ENCODE measurements at regions not wholly inside any gene's neighbourhood (a gene's known extent, or its start where the extent isn't known, plus 50 kb on each side); places are given as distances from the start of the nearest gene placed in this dataset.
"Not testable (repeated sequence)": the region's sequence is repeated elsewhere in the genome, so short reads cannot be mapped to it uniquely, and the experiment has no call there.

DNA sequence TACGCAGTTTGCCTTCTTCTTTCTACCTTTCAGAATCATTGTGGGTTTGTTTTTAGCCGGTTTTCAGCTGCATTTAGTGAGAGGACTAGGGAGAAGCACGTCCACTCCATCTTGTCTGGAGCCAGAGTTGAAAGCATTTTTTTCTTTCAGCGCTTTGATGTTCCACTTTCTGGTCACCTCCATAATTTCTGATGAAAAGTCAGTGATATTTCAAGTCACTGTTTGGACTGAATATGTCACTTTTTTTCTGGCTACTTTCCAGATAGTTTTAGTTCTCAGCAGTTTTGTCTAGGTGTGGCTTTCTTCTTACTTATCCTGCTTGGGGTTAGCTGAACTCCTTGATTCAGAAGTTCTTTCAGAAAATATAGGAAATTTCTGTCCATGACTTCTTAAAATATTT is 123.9 kb upstream of the IER5L start:
- no peak for DNase-seq

DNA sequence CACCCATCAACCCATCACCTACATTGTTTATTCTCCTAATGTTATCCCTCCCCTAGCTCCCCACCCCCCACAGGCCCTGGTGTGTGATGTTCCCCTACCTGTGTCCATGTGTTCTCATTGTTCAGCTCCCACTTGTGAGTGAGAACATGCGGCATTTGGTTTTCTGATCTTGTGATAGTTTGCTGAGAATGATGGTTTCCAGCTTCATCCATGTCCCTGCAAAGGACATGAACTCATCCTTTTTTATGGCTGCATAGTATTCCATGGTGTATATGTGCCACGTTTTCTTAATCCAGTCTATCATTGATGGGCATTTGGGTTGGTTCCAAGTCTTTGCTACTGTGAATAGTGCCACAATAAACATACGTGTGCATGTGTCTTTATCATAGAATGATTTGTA is 118.1 kb upstream of the IER5L start:
- DNase-seq = not testable (repeated sequence)

DNA sequence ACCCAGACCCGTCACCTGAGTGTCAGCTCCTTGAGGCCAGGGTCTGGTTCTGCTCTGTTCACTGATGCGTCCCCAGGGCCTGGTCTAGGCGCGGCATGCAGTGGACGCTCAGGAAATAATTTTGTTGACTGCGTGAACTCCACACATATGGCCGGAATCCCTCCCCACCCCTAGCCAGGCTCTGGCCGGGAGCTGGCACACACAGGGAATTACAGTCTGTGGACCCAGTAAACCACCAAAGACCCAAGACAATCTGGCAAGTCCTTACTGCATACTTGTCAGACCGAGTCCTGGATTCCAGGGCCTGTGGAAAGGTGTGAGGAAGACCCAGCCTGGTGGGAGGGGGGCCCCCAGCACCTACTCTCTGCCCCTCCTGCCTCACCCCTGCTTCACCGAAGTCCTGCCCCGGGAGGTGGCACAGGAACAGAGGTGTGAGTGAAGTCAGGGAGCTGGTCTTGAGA is 113.0 kb upstream of the IER5L start:
- no peak for DNase-seq

DNA sequence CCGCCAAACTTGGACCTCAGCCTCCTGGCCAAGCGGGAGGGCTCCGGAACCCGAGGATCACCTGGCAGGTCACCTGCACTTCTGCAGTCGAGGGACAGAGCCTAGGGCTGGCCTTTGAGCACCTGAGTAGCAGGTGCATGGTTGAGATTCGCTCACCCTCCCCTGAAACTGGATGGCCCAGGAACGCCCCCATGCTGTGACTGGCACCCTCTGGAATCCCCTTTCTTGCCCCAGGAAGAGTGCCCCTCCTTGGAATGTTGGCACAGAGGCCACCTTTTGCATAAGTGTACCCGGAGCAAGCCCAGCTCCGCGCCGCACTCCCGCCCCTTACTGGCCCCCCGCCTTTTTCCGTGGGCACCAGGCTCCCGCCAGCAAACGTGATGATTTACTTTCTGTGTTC is 112.5 kb upstream of the IER5L start:
- no peak for DNase-seq

DNA sequence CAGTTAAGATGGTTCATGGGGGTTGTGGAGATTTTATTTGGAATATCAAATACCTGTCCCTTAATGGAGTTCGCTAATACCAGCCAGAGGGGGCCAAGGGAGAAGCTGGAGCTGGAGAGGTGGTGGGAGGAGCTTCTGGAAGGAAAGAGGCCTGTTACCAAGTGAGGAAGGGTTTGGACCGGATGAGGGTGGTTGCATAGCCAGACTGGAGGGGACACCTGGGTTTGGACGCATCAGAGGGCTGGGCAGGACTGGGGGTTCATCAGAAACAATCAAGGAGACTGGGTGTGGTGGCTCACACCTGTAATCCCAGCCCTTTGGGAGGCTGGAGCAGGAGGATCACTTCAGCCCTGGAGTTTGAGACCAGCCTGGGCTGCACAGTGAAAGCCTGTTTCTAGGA is 111.8 kb upstream of the IER5L start:
- no peak for DNase-seq

DNA sequence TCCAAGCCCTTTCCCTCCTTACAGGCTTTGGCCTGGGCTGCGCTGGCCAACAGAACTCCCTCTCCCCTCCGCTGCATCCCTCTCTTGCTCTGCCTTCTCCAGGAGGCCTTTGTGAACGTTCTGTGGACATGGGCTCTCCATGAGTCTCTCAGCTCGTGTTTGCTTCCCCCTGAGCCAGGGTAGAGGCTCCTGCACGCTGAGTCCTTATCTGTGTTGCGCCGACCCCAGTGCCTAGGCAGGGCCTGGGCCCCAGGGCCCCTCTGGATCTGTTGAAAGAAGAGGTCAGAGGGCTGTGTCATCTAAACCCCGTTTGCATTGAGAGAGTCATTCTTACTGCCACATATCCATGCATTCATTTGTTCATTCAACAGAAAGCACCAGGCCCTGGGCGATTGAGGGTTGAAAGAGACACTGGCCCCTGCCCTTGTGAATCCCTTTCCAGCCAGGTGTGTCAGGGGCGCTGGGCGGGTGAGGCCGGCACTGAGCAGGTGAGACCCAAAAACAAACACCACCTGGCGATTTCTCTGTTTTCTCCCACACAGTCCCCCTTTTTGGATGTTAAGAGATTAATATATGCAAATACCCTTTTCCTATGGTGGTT is 111.2 kb upstream of the IER5L start:
- no peak for DNase-seq

DNA sequence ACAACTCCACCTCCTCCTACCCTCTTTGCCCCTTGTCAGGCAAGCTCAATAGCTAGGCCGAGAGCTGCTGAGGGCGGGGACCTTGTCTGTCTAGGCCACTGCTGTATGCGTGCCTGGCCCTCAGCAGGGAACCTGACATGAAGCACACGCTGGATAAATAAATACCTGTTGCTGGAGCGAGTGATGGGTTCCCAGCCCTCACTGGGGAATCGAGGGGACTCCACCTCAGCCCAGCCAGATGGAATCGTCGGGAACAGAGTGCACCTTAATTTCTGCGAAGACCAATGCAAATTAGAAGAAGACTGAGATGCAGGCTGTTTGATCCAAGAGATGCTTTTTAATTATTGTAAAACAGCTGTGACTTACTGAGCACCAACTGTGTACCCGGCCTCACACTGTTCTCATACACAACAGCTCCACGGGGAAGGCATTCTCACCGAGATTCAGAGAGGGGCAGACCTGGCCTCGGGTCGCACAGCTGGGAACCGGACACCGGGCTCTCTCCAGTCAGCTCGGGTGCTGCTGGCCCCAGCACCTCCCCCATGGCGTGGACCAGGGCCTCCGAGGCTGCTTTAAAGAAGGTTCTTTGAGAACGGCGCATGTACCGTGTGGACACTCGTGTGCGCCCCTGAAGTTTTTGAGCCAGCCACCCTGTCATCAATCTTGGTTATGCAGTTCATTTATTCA is 109.7 kb upstream of the IER5L start:
- DNase-seq = no peak

DNA sequence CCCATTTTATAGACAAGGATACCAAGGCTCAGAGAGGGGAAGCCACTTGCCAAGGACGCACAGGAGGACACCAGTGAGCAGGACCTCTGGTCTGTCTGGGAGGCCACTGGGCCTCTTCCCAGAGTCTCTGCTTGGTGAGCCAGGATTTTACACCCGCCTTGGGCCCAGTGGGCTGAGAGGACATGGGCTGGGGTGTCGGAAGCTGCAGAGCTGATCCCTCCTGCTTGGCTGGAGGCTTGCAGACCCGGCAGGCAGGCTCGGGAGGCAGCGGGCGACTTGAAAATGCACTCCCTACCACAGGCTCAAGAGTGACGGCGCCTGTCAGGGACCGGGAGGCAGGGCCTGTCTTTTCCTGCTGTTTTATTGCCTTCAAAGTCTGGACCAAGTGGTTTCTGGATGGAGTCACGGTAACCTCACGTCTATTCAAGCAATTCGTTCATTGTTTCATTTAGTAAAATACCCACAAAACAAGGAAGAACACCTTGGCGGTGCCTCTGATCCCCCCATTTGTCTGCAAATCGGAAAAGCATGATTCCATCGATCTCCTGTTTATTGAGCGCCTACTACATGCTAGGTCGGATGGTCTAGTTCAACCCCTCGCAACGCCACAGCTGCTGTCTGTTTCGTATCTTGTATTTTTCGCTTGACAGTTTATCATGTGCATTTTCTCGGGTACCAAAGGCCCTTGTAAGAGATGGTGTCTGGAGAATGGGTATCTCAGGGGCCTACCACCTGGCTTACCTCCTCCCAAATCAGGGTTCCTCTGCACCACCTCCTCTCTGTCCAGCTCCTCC is 108.1 kb upstream of the IER5L start:
- no peak for DNase-seq

DNA sequence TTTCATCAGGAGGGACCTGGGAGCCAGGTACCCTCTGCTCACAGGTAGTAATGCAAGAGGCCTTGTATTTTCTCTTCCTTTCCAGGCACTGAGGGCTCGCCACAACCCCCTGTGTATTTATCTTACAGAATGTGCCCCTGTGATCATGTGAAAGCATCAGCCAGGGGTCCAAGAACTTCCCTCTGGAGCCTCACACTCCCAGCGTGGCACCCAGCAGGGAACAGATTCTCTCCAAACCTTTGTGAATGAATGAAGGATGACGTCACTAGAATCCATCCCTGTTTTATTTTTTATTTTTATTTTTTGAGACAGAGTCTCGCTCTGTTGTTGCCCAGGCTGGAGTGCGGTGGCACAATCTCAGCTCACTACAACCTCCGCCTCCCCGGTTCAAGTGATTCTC is 107.3 kb upstream of the IER5L start:
- DNase-seq = no peak

DNA sequence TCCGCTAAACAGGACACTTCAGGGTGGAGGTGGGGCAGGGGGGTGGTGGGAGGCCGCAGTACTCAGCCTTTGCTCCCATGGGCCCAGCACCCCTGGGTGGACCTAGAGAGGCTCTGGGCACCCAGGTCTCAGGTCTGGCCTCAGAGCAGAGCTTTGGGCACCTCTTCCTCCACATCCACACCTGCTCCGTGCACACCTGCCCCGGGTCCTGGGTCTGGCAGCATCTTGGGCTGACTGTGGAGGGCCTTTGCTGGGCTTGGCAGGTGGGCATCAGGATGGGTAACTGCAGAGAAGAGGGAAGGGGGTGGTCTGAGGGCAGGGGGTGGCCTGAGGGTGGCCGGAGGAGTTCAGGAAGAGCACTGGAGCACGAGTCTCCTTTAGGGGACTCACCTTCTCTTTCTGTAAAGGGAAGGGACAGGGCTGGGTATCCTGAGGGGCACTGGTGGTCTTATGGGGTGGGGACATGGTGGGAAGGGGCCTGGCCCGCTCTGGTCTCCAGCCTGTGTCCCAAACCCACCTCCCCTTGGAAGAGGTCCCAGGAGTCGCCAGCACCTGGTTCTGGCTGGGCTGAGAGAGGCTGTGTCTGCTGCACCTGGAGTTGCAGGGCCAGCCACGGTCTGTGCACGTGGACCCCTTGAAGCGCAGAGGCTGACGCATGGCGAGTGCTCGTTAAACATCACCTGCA is 106.7 kb upstream of the IER5L start:
- no peak for DNase-seq

DNA sequence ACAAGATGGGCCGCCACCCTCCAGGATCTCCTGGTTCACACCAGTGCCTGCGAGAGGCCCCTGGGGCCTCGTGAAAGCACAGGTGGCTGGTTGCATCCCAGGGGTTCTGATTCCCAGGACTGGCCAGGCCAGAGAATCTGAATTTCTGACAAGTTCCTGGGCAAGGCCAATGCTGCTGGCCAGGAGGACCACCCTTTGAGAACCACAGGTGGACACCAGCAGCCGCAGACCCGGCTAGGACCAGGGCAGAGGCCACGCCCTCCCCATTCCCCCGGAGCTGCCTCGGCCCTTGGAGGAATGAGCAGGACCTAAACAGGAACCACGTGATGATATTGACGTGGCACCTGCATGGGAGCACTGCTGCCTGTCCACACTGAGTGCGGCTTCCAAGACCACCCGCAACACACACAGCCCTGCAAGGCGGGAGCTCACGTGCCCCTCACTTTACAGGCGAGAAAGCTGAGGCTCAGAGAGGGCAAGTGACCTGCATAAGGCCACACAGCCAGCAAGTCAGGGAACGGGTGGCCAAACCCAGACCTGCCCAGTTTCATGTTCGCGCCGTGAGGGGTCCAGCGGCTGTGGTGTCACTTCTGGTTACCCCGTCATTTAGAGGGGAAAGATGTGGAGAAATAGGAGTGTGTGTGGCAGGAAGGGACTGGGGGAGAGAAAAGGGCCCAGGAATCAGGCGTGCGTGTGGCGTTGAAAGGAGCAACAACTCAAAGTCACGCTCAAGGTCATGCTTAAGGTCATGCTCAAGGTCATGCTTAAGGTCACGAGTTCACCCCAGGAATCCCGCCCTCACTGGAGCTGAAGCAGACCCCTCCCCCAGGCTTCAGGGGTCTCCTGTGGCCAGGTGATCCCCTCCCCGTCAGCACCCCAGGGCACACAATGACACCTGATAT is 105.9 kb upstream of the IER5L start:
- DNase-seq = no peak

DNA sequence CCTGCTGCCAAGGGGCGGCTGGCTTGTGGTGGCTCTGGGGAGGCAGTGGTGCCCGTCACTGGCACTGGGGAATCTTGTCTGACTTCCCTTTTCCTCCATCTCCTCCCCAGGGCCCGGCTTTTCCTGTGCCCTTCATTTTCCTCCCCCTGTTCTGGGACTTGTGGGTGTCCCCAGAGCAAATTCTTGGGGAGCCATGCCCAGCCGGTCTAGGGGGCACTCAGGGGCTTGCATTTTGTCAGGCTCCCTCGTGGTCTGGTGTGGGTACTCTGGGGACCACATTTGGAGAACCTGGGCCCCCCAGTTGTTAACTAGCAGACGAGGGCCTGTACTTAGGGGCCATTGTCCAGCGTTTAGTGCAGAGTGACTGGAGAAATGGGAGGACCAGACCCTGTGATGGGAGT is 105.2 kb upstream of the IER5L start:
- no peak for DNase-seq

DNA sequence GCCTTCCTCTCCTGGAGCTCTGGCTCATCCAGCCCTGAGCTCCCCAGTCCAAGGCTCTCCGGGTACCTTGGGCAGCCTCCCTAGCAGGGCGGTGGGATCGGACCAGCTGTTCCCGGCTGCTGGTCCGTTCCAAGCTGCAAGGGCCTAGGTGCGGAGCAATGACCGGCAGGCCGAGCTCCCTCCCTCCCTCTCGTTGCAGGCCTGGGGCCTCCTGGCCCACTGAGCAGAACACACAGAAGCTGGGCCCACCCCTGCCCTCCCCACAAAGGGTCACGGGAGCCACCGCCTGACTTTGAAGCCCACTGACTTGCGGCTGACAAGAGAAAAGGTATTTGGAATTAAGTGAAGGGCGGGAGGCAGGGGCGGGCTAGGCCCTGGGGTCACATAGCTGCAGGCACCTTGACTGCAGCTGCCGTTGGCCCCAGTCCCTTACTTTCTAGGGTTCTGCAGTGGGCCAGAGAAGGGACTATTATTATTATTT is 104.7 kb upstream of the IER5L start:
- no peak for DNase-seq

DNA sequence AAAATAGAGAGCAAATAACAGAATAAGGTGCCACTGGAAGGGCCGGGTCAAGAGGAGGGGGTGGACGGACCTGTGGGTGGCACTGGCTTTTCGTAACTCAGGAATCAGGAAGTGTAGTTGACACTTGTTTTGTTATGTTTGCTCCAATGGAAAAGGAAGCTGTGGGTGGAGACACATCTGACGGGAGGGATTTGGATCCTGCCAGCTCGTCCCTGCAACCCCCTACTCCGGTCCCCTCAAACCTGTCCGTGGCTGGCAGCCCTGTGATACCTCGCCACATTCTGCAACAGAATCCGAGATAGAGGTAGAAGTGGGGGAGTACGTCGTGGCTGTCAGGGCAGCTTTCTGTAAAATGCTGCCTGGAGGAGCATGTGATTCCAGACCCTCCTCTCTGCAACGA is 104.2 kb upstream of the IER5L start:
- no peak for DNase-seq

DNA sequence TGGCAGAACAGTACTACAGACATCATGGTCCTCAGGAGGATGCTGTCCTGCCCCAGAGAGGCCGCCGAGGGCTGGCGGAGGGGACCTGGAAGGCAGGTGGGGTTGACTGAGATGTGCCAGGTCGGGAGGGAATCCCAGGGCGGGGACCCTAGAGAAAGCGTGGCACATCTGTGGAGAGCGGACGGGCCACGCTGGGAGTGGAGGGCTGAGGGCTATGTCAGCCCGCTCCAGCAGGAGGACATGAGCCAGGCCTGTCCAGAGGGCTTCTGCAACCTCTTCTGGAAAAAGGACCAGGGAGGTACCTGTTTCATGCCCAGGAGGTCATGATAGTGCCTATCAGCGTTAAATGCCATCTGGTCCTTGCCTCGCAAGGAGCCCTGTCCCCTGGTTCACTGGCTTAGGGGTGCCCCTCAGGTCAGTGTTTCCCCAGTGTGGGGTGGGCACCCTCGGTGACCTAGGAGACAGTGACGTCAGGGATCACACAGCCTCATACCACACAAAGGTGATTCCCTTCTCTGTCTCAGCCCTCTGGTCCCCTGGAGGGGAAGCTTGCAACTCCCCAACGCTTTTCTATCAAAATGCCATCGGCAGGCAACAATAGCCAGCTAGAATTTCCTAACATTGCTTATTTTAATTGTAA is 103.6 kb upstream of the IER5L start:
- no peak for DNase-seq

DNA sequence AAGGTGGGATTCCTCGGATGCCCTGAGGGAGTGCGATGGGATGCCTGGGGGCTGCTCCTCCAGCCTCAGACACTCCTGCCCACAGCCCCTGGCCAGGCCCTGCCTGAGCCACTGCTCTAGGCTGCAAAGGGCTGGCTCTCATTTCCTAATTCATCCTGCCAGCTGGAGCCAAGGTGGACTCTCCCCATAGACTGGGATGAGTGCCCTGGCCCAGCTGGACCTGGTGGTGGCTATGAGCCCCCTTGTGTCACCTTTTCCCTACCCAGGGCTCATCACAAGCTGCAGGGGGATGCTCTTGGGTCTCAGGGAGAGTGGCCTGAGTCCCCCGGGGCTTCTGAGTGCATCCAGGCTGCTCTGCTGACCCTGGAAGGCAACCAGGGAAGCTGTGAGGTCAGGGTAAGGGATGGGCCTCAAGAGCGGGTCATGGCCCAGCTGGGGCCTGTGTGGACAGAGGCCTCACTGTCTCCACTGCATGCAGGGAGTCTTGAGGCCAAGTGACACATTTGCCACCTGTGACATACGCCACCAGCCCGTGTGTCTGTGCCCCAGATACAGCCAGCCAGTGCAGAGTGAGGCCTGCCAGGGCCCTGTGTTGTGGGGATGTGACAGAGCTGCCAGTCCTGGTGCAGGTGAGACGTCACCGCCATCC is 102.7 kb upstream of the IER5L start:
- DNase-seq = no peak

DNA sequence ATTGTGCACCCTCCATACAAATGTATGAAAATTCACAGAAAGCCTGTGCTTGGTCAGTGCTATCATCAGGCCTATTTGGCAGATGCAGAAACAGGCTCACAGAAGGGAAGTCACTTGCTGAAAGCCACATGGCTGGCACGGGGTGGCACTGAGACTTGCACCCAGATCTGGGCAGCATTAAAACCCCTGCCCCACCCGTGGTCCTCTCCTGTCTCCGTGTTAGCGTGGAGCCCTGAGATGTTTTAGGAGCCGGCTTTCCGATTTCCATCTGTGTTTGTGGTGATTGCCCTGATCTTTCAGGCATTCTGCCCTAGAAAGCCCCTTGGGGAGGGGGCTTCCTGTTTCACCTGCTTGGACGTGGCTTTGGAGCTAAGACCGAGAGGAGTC is 102.2 kb upstream of the IER5L start:
- no peak for DNase-seq

DNA sequence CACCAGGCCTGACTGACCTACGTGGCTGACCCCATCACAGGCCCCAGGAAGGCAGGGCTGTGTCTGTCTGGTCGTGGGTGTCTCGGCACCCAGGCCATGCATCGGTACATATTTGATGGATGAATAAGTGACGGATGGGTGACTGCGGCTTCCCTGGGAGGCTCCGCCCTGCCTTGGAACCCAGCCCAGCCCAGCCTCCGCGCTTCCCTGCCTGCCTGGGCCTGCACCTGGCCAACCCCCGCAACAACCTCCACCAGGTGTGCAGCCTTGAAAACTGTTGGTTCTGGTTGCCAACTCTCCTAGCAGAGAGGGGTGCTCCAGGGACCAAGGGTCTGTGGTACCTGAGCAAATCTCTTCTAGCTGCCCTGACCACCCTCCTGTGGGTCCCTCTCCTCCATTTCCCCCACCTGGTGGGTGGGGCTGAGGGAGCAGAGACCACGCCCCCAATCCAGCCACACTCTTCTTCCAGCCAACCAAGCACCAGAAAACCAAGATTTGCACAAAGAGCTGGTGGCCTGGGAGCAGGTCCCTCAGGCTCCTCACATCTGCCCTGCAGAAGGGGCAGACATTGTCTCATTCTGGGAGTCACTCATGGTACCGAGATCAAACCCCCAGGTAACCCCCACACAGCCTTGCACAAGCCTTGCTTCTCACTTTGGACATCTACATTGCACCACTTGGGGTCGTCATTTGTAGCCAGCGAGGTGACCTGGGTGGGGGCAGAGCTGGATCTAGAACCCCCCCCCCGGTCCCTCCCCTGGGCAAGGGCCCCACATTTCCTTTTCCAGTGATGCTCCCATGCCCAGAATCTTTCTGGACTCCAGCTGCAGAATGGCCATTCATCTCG is 100.6 kb upstream of the IER5L start:
- no peak for DNase-seq

DNA sequence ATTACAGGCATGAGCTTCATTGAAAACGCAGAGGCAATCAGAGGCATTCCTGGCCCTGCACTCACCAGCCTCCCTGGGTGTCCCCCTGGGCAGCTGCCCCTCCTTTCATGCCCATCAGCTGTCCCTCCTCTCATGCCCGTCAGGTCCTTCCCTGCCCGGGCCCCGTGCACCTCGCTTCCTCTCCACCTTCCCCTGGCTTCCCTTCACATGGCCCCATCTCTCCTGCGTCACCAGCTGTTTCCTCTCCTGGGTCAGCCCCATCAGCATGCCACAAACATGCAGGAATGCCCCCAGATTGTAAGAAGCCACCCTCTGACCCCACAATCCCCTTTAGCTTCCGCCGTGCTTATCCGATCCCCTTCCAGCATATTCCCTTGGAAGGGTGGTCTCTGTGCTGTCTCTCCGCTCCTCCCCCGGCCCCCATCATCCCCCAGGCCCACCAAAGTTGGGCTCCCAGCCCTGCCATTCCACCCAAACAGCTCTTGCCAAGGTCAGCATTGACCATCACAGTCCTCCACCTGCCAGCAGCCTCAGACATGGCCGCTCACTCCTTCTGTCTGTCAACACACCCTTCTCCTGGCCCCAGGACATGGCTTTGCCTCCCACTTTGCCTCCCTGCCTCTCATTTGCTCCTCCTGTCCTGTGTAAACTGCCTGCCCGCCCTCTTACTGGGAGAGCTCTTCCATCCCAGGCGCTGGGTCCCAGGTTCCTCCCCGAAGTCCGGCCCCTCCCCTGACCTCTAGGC is 98.6 kb upstream of the IER5L start:
- DNase-seq = no peak

Data from GOT3 (cell line).